Hematopoietic multipotent progenitor cell treated with erythropoietin and hydrocortisone succinate and interleukin-3 and kit ligand, for 8 days (in vitro differentiated cells): ENCODE measurements at regions not wholly inside any gene's neighbourhood (a gene's known extent, or its start where the extent isn't known, plus 50 kb on each side); places are given as distances from the start of the nearest gene placed in this dataset.
"Not testable (repeated sequence)": the region's sequence is repeated elsewhere in the genome, so short reads cannot be mapped to it uniquely, and the experiment has no call there.

Experiments used
- DNase-seq: peaks from one replicate; pipeline ENCODE4 v3.0.0-alpha.2; 2015

- no peak for DNase-seq
Measured at GRCh38 chr13:73536865-73537264, 478.1 kb downstream of the KLF5 start.

- DNase-seq, result no peak
Measured at GRCh38 chr13:73535341-73535740, 476.5 kb downstream of the KLF5 start.

- DNase-seq, result peak; percentile 16
Measured at GRCh38 chr13:73532987-73533510, 474.2 kb downstream of the KLF5 start.

- DNase-seq, result no peak
Measured at GRCh38 chr13:73532582-73532981, 473.8 kb downstream of the KLF5 start.

- DNase-seq, result peak; percentile 12
Measured at GRCh38 chr13:73531014-73531413, 472.2 kb downstream of the KLF5 start.

GRCh38 chr13:73522937-73523336 is 464.1 kb downstream of the KLF5 start:
- DNase-seq, result no peak

GRCh38 chr13:73521985-73522524 is 463.2 kb downstream of the KLF5 start:
- no peak for DNase-seq

- DNase-seq, result no peak
Measured at GRCh38 chr13:73521290-73521624, 462.5 kb downstream of the KLF5 start.

GRCh38 chr13:73520566-73521289 is 461.9 kb downstream of the KLF5 start:
- DNase-seq, result no peak

- not testable (repeated sequence) for DNase-seq
Measured at GRCh38 chr13:73520135-73520534, 461.3 kb downstream of the KLF5 start.

- DNase-seq, result no peak
Measured at GRCh38 chr13:73519396-73520116, 460.8 kb downstream of the KLF5 start.

- no peak for DNase-seq
Measured at GRCh38 chr13:73517766-73518165, 459.0 kb downstream of the KLF5 start.

- no peak for DNase-seq
Measured at GRCh38 chr13:73516731-73517130, 457.9 kb downstream of the KLF5 start.

- no peak for DNase-seq
Measured at GRCh38 chr13:73514208-73514607, 455.4 kb downstream of the KLF5 start.

GRCh38 chr13:73513751-73514150 is 454.9 kb downstream of the KLF5 start:
- DNase-seq, result no peak

GRCh38 chr13:73508841-73509240 is 450.0 kb downstream of the KLF5 start:
- peak; percentile 8 for DNase-seq

GRCh38 chr13:73505376-73505890 is 446.6 kb downstream of the KLF5 start:
- no peak for DNase-seq

GRCh38 chr13:73499695-73500094 is 440.9 kb downstream of the KLF5 start:
- no peak for DNase-seq

- no peak for DNase-seq
Measured at GRCh38 chr13:73497430-73497829, 438.6 kb downstream of the KLF5 start.

GRCh38 chr13:73496711-73497110 is 437.9 kb downstream of the KLF5 start:
- DNase-seq, result no peak

- DNase-seq, result no peak
Measured at GRCh38 chr13:73492811-73493210, 434.0 kb downstream of the KLF5 start.

- no peak for DNase-seq
Measured at GRCh38 chr13:73482556-73482955, 423.8 kb downstream of the KLF5 start.

- DNase-seq, result no peak
Measured at GRCh38 chr13:73481886-73482445, 423.2 kb downstream of the KLF5 start.
